H4 (cell line): ENCODE measurements at regions not wholly inside any gene's neighbourhood (a gene's known extent, or its start where the extent isn't known, plus 50 kb on each side); places are given as distances from the start of the nearest gene placed in this dataset.
A peak's percentile ranks its signal among the peaks of the same experiment; 100 is the strongest.
"Not testable (repeated sequence)": the region's sequence is repeated elsewhere in the genome, so short reads cannot be mapped to it uniquely, and the experiment has no call there.

Experiments used
- DNase-seq: peaks from one replicate; pipeline ENCODE4 v3.0.0-alpha.2; 2015; ENCODE audit warnings: low spot score

GRCh38 chr12:87094356-87094755 is 838.2 kb upstream of the MGAT4C start:
- no peak for DNase-seq

GRCh38 chr12:87092421-87092820 is 836.2 kb upstream of the MGAT4C start:
- DNase-seq: no peak

GRCh38 chr12:87086118-87086891 is 830.1 kb upstream of the MGAT4C start:
- DNase-seq: peak; percentile 9

- DNase-seq: no peak
Observed at GRCh38 chr12:87085286-87085685, 829.1 kb upstream of the MGAT4C start.

DNA sequence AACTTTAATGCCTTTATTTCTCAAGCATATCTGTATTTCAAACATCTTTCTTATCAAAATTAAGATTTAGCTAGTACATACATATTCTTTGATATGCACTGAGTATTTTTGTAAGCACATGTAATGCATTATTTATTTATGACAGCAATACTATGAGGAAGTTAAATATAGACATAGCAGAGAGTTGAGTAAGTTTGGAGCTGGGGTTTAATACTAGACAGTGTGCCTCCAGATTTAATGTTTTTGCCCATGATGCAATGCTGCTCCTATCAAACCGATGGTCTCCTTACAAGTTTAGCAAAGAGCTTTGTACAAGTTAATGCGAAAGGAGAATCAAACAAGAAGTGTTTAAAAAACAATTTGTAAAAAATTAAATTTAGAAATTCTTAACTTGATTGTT is 826.6 kb upstream of the MGAT4C start:
- DNase-seq: no peak

GRCh38 chr12:87074781-87075180 is 818.6 kb upstream of the MGAT4C start:
- no peak for DNase-seq

GRCh38 chr12:87066326-87066725 is 810.1 kb upstream of the MGAT4C start:
- DNase-seq: no peak

- no peak for DNase-seq
Observed at GRCh38 chr12:87059231-87059630, 803.0 kb upstream of the MGAT4C start.

DNA sequence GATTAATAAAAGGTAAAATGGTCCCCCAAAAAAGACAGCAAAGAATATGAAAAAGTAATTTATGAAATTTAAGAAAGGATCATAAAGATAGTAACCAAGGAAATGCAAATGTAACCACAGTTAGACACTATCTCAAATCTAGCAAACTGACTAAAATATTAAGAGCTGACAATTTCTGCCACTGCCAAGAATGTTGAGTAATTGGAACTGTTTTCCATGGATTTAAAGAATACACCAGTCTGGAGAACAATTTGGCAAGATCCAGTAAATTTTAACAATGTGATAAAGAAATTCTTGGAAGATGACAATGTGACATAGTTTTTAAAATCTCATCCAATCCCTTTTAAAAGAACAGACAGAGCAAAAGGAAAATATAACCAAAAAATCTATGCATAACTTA is 798.0 kb upstream of the MGAT4C start:
- DNase-seq: no peak

- DNase-seq: no peak
Observed at GRCh38 chr12:87051621-87052020, 795.4 kb upstream of the MGAT4C start.

DNA sequence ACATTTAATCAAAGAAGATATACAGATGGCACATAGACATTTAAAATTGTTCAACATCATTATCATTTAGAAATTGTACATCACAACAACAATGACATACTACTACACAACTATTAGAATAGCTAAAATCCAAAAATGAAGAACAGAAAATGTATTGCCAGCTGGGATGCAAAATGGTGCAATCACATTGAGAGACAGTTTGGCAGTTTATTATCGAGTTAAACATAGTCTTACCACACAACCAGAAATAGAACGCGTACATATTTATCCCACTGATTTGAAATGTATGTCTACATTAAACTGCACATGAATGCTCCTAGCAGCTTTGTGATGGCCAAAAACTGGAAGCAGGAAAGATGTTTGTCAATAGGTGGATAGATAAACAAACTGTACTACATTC is 791.5 kb upstream of the MGAT4C start:
- DNase-seq: no peak

DNA sequence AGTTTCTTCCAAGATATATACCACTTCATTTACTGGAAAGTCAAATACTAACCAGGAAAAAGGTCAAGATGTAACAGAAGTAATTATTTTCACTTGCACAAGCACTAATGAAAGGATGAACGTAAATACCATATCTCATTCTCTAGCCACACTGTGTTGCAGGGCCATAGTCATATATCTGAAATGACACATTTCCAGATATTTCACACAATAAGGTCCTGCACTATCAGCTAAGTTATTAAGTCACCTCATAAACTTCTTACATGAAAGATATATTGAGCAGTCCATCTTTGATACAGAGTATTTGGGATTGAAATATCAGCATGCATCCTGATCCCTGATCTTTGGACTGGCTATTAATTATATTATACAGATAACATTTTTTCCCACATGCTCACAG is 783.3 kb upstream of the MGAT4C start:
- no peak for DNase-seq

DNA sequence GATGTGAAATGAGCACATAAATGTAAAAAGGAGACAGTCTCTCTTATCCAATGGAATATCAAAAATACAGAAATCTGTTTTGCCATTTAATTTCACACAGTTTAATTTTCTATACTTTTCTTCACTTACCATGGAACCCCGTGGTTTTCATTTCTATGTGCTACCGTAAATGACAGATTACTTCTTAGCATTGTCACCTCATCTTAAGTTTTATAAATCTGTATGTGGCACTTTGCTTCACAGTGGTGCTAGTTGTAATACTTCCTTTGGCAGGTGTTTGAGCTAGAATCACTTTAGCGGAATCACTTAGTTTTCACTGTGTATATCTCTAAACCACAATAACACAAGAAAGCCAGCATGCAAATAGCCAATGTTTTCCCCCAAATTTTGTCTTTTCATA is 781.9 kb upstream of the MGAT4C start:
- no peak for DNase-seq

DNA sequence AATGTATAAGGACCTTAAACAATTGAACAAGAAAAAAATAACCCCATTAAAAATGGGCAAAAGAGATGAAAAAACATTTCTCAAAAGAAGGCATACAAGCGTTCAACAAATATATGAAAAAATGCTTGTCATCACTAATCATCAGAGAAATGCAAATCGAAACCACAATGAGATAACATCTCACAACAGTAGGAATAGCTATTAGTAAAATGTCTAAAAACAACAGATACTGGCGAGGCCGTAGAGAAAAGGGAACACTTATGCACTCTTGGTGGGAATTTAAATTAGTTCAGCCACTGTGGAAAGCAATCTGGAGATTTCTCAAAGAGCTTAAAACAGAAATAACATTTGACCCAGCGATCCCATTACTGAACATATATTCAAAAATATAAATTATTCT is 769.8 kb upstream of the MGAT4C start:
- DNase-seq: no peak

DNA sequence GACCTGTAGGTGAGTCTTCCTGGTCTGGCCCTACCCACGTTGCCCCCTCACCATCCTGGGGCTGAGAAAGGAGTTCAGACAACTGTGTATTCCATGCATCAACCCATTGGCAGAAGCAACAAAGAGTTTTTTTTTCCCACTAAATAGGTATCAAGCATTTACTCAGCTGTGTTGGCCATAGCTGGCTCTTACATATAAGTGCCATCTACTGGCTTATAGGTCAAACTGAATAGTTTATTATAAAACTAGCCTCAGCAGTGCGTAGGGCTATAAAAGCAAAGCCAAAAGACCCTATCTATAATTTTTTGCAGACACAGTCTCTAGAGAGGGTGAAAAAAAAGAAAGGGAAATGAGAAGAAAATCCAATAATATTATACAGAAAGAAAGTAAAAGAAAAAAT is 765.2 kb upstream of the MGAT4C start:
- DNase-seq: no peak

GRCh38 chr12:87020071-87020470 is 763.9 kb upstream of the MGAT4C start:
- DNase-seq: no peak

- no peak for DNase-seq
Observed at GRCh38 chr12:87015352-87015751, 759.2 kb upstream of the MGAT4C start.

GRCh38 chr12:87008785-87009384 is 752.7 kb upstream of the MGAT4C start:
- no peak for DNase-seq

DNA sequence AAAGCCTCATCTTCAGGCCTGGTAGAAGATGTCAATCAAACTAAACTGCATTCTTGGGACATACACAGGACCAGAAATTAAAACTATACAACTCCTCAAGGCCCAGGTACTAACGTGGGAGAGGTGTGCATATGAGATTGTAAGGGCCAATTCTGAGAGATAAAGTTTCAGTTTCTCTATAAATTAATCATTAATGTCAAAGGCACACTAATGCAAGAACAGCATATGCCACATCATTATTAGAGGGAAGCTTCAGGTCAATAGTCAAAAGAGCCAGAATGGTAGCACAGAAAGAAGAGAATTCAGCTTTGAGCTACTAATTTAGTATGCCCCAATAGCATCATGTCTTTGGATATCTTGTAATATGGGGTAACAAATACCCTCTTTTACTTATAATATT is 744.9 kb upstream of the MGAT4C start:
- DNase-seq: no peak

DNA sequence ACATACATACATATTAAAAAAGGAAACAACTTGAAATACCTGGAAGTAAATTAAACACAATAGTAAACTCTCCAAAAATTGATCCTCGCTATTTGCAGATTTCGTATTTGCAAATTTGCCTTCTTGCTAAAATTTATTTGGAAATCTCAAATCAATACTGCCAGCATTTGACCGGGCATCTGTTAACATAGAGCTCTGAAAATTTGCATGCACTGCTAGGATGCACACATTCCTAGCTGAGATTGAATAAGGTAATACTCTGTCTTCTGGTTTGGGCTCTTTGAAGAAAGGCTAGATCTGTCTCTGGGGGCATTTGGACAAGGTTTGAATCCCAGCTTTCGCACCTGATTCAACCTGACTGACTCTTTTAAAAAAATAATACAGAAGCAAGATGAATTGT is 729.1 kb upstream of the MGAT4C start:
- no peak for DNase-seq

DNA sequence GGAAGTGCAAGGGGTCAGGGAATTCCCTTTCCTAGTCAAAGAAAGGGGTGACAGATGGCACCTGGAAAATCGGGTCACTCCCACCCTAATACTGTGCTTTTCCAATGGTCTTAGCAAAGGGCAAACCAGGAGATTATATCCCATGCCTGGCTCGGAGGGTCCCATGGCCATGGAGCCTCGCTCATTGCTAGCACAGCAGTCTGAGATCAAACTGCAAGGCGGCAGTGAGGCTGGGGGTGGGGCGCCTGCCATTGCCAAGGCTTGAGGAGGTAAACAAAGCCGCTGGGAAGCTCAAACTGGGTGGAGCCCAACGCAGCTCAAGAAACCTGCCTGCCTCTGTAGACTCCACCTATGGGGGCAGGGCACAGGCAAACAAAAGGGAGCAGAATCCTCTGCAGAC is 714.4 kb upstream of the MGAT4C start:
- DNase-seq: not testable (repeated sequence)

DNA sequence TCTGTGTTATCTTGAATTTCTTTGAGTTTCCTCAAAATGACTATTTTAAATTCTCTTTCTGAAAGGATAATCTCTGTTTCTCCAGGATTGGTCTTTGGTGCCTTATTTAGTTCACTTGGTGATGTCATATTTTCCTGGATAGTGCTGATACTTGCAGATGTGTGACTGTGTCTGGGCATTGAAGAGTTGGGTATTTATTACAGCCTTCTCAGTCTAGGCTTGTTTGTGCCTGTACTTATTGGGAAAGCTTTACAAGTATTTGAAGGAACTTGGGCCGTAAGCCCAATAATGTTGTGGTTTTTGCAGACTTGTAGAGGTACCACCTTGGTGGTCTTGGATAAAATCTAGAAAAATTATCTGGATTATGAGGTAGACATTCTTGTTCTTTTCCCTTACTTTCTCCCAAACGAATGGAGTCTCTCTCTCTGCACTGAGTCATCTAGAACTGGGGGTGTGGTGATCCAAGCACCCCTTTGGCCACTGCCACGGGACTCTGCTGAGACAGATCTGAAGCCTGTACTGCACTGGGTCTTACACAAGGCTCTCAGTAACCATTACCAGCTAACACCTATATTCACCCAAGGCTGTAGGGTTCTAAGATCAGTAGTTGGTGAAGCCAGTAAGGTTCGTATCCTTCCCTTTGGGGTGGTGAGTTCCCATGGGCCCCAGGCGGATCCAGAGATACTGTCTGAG is 703.7 kb upstream of the MGAT4C start:
- no peak for DNase-seq

- no peak for DNase-seq
Observed at GRCh38 chr12:86950444-86950843, 694.3 kb upstream of the MGAT4C start.
